Fibroblast of mammary gland (primary cell): ENCODE measurements at regions not wholly inside any gene's neighbourhood (a gene's known extent, or its start where the extent isn't known, plus 50 kb on each side); places are given as distances from the start of the nearest gene placed in this dataset.

Experiments used
- DNase-seq: peaks from one replicate; pipeline ENCODE4 v3.0.0-alpha.2; 2010; ENCODE audit warnings: low read depth
- H3K4me3 ChIP-seq: 2 replicates; pipeline ENCODE4 v1.5.1; 2011; ENCODE audit warnings: low read depth, mild to moderate bottlenecking, low read length, moderate library complexity; ENCODE audit not compliant: control insufficient read depth
- TF ChIP-seq, protein P1 (sequence below): conservative IDR thresholded peaks from 2 replicates; pipeline ENCODE4 v1.5.1; 2011; ENCODE audit warnings: low read depth, low read length, inconsistent platforms; ENCODE audit not compliant: control insufficient read depth, insufficient read depth

- no peak for DNase-seq
- TF ChIP-seq, protein P1, sequence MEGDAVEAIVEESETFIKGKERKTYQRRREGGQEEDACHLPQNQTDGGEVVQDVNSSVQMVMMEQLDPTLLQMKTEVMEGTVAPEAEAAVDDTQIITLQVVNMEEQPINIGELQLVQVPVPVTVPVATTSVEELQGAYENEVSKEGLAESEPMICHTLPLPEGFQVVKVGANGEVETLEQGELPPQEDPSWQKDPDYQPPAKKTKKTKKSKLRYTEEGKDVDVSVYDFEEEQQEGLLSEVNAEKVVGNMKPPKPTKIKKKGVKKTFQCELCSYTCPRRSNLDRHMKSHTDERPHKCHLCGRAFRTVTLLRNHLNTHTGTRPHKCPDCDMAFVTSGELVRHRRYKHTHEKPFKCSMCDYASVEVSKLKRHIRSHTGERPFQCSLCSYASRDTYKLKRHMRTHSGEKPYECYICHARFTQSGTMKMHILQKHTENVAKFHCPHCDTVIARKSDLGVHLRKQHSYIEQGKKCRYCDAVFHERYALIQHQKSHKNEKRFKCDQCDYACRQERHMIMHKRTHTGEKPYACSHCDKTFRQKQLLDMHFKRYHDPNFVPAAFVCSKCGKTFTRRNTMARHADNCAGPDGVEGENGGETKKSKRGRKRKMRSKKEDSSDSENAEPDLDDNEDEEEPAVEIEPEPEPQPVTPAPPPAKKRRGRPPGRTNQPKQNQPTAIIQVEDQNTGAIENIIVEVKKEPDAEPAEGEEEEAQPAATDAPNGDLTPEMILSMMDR = no peak
- H3K4me3 ChIP-seq = no peak overlapping the region
These were observed 347.3 kb upstream of the TRPC7 start for GRCh38 chr5:136712628-136713027.

DNA sequence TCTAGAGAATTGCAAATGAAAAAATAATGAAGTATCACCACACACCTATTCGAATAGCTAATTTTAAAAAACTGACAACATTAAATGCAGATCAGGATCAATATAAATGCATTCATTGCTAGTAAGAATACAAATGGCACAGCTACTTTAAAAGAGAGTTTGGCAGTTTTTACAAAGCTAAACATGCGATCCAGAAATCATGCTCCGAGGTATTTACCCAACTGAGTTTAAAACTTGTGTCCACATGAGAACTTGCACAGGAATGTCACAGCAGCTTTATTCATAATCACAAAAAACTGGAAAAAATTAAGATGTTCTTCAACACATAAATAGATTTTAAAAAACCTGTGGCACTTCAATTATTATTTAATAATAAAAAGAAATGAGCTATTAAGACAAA, 345.5 kb upstream of the TRPC7 start:
- no peak overlapping the region for H3K4me3 ChIP-seq
- DNase-seq = no peak
- TF ChIP-seq, protein P1 = no peak

GRCh38 chr5:136703706-136704105, 338.4 kb upstream of the TRPC7 start:
- H3K4me3 ChIP-seq = no peak overlapping the region
- no peak for DNase-seq
- TF ChIP-seq, protein P1 = no peak

GRCh38 chr5:136703036-136703435, 337.7 kb upstream of the TRPC7 start:
- no peak for DNase-seq
- H3K4me3 ChIP-seq = no peak overlapping the region
- TF ChIP-seq, protein P1 = no peak

GRCh38 chr5:136701191-136701590, 335.8 kb upstream of the TRPC7 start:
- no peak overlapping the region for H3K4me3 ChIP-seq
- TF ChIP-seq, protein P1 = no peak
- no peak for DNase-seq

- TF ChIP-seq, protein P1 = no peak
- no peak overlapping the region for H3K4me3 ChIP-seq
These were observed 334.3 kb upstream of the TRPC7 start for GRCh38 chr5:136699651-136700050.

GRCh38 chr5:136698970-136699369, 333.6 kb upstream of the TRPC7 start:
- no peak overlapping the region for H3K4me3 ChIP-seq
- TF ChIP-seq, protein P1 = no peak
- DNase-seq = no peak

More at GRCh38 chr5:136699651-136700050, 334.3 kb upstream of the TRPC7 start:
- DNase-seq = no peak
